GM12873 (cell line): ENCODE measurements at regions not wholly inside any gene's neighbourhood (a gene's known extent, or its start where the extent isn't known, plus 50 kb on each side); places are given as distances from the start of the nearest gene placed in this dataset.

Experiments
- TF ChIP-seq, protein P1 (sequence below): IDR thresholded peaks from 2 replicates; pipeline ENCODE4 v1.5.1; 2012; ENCODE audit warnings: low read depth, mild to moderate bottlenecking, moderate library complexity, low read length, control low read depth; ENCODE audit not compliant: insufficient read depth; ENCODE audit errors: missing control alignments

DNA sequence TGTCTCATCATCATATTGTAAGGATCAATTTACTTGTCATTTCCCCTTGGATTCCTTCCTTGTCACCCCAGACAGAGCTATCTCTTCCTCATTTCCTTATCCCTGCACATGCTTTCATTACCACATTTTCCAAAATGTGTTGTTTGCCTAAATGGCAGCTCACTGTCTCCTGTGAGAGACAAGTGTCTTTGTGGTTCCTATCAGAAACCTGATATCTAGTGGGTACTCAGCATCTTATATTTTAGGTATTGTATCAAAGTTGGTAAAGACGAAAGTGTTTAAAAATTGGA, 896.0 kb upstream of the PIK3C3 start:
- TF ChIP-seq, protein P1, sequence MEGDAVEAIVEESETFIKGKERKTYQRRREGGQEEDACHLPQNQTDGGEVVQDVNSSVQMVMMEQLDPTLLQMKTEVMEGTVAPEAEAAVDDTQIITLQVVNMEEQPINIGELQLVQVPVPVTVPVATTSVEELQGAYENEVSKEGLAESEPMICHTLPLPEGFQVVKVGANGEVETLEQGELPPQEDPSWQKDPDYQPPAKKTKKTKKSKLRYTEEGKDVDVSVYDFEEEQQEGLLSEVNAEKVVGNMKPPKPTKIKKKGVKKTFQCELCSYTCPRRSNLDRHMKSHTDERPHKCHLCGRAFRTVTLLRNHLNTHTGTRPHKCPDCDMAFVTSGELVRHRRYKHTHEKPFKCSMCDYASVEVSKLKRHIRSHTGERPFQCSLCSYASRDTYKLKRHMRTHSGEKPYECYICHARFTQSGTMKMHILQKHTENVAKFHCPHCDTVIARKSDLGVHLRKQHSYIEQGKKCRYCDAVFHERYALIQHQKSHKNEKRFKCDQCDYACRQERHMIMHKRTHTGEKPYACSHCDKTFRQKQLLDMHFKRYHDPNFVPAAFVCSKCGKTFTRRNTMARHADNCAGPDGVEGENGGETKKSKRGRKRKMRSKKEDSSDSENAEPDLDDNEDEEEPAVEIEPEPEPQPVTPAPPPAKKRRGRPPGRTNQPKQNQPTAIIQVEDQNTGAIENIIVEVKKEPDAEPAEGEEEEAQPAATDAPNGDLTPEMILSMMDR: no peak

GRCh38 chr18:41058351-41059125, 896.5 kb upstream of the PIK3C3 start:
- TF ChIP-seq, protein P1: no peak

DNA sequence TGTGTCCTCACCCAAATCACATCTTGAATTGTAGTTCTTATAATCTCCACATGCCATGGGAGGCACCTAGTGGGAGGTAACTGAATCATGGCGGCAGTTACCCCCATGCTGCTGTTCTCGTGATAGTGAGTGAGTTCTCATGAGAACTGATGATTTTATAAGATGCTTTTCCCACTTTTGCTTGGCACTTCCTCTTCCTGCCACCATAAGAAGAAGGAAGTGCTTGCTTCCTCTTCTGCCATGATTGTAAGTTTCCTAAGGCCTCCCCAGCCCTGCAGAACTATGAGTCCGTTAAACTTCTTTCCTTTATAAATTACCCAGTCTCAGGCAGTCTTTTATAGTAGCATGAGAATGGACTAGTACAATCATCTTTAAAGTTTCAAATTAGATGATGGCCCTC, 902.4 kb upstream of the PIK3C3 start:
- TF ChIP-seq, protein P1: no peak

- TF ChIP-seq, protein P1: no peak
Measured at GRCh38 chr18:41043876-41044275, 911.2 kb upstream of the PIK3C3 start.

- TF ChIP-seq, protein P1: no peak
Measured at GRCh38 chr18:41042866-41043265, 912.2 kb upstream of the PIK3C3 start.

- TF ChIP-seq, protein P1: no peak
Measured at GRCh38 chr18:41038071-41038470, 917.0 kb upstream of the PIK3C3 start.

GRCh38 chr18:41036346-41036745, 918.7 kb upstream of the PIK3C3 start:
- TF ChIP-seq, protein P1: no peak
